GM12878 (cell line): ENCODE measurements at regions not wholly inside any gene's neighbourhood (a gene's known extent, or its start where the extent isn't known, plus 50 kb on each side); places are given as distances from the start of the nearest gene placed in this dataset.

Experiments
- ATAC-seq: fragments of 200-7000 bp; cut with Tn5 transposase; 3 replicates; pipeline ENCODE4 v1.9.1; 2020; ENCODE audit warnings: mild to moderate bottlenecking, moderate library complexity
- BruUV-seq: library from RNA; stranded (reverse); fragments of 400-500 nt; replicated peaks from 2 replicates; lab custom pipeline; 2021; lab: Mats Ljungman, UMichigan
- CTCF ChIA-PET: fragments of 300-600 bp; sonication (Branson Sonifier 250); formaldehyde crosslinking; extraction: SDS; loops from one replicate; lab custom pipeline; 2021; ENCODE audit warnings: inconsistent platforms; lab: Yijun Ruan, JAX
- POLR2A ChIA-PET: fragments of 350-600 bp; formaldehyde crosslinking; extraction: SDS; loops from one replicate; lab custom pipeline; 2021; ENCODE audit warnings: inconsistent platforms; lab: Charles Lee
- RAD21 ChIA-PET: fragments of 300-600 bp; sonication (Branson Sonifier 250); formaldehyde crosslinking; loops from one replicate; lab custom pipeline; 2023; ENCODE audit warnings: antibody characterized with exemption; ENCODE audit not compliant: unreplicated experiment; lab: Charles Lee
- SMC1A ChIA-PET: fragments of 300-600 bp; sonication (Branson Sonifier 250); formaldehyde crosslinking; loops from one replicate; lab custom pipeline; 2023; ENCODE audit not compliant: unreplicated experiment, uncharacterized antibody; lab: Charles Lee
- DNase-seq: peaks from one replicate; pipeline ENCODE4 v3.0.0-alpha.2; 2011; ENCODE audit warnings: low read depth, low spot score
- FAIRE-seq: peaks from 3 replicates; lab custom pipeline; 2011; peaks lifted over from hg19 to GRCh38; lab: Jason Lieb, UNC
- H2AFZ ChIP-seq: 2 replicates; pipeline ENCODE4 v1.6.0; 2011; ENCODE audit warnings: low read depth, low read length, control low read depth; ENCODE audit not compliant: control insufficient read depth
- H3K27ac ChIP-seq: 2 replicates; pipeline ENCODE4 v1.5.1; 2011; ENCODE audit warnings: control low read depth; ENCODE audit not compliant: control insufficient read depth, insufficient read depth
- H3K27me3 ChIP-seq, 2 experiments: replicated peaks in 1 of 2; 2 replicates each; pipeline versions ENCODE4 v1.6.0 to v1.6.1; 2011; ENCODE audit warnings: low read length in 1 of 2; ENCODE audit not compliant: control insufficient read depth in 2 of 2, insufficient read depth in 2 of 2
- H3K36me3 ChIP-seq, 2 experiments: 2 replicates each; pipeline ENCODE4 v1.5.1; 2011; ENCODE audit warnings: low read length in 1 of 2; ENCODE audit not compliant: control insufficient read depth in 2 of 2, insufficient read depth in 2 of 2
- H3K4me1 ChIP-seq: 2 replicates; pipeline ENCODE4 v1.6.1; 2011; ENCODE audit warnings: mild to moderate bottlenecking, low read length, moderate library complexity, mixed read lengths; ENCODE audit not compliant: control insufficient read depth, insufficient read depth
- H3K4me2 ChIP-seq: 2 replicates; pipeline ENCODE4 v1.6.0; 2011; ENCODE audit warnings: control low read depth; ENCODE audit not compliant: control insufficient read depth, insufficient read depth
- H3K4me3 ChIP-seq: fragments of 200-600 bp; sonication (generic); 2 replicates; pipeline ENCODE4 v1.5.1; 2016
- H3K79me2 ChIP-seq: 2 replicates; pipeline ENCODE4 v1.6.0; 2011; ENCODE audit warnings: low read length; ENCODE audit not compliant: control insufficient read depth, insufficient read depth
- H3K9ac ChIP-seq: 2 replicates; pipeline ENCODE4 v1.8.0; 2011; ENCODE audit warnings: low read length, control low read depth, mixed read lengths; ENCODE audit not compliant: control insufficient read depth, insufficient read depth
- H3K9me3 ChIP-seq: replicated peaks from 3 replicates; pipeline ENCODE4 v1.5.1; 2011; ENCODE audit warnings: mild to moderate bottlenecking, low read length; ENCODE audit not compliant: control insufficient read depth, insufficient read depth
- H4K20me1 ChIP-seq: 2 replicates; pipeline ENCODE4 v1.6.0; 2011; ENCODE audit not compliant: control insufficient read depth, insufficient read depth
- CUX1 ChIP-seq: IDR thresholded peaks from 2 replicates; pipeline ENCODE4 v1.6.1; 2012; ENCODE audit warnings: improper control_type of control experiment, low read depth, low read length; ENCODE audit not compliant: insufficient replicate concordance
- ETV6 ChIP-seq, 2 experiments: fragments of 450-650 bp in 1 of 2; IDR thresholded peaks in 1 of 2; conservative IDR thresholded peaks in 1 of 2; 2 replicates each; pipeline ENCODE4 v1.6.1; 2014; ENCODE audit warnings: antibody characterized with exemption in 1 of 2, borderline replicate concordance in 1 of 2, low read depth in 1 of 2, mild to moderate bottlenecking in 1 of 2, moderate library complexity in 1 of 2
- ZNF207 ChIP-seq: fragments of 450-650 bp; IDR thresholded peaks from 2 replicates; pipeline ENCODE4 v1.6.1; 2014; ENCODE audit warnings: antibody characterized with exemption, mild to moderate bottlenecking, borderline replicate concordance
- ZNF274 ChIP-seq: IDR thresholded peaks from one replicate; pipeline ENCODE4 v1.8.0; 2011; ENCODE audit not compliant: insufficient read length, insufficient read depth
- WGBS: methylation state at CpG from one replicate; pipeline ENCODE4 v1.1.6; 2016; ENCODE audit warnings: low lambda C conversion rate; ENCODE audit not compliant: insufficient replicate concordance, insufficient coverage; ENCODE audit errors: missing lambda C conversion rate; 5-methylcytosine and 5-hydroxymethylcytosine counted together
- in situ Hi-C: fragments of 300-500 bp; cut with MboI; formaldehyde crosslinking; loops from 9 replicates; pipeline ENCODE4 v1.14.3; 2018; ENCODE audit warnings: mixed read lengths
- intact Hi-C: fragments of 100-400 bp; cut with micrococcal nuclease; formaldehyde crosslinking; loops from one replicate; pipeline ENCODE4 v1.14.2; 2022; ENCODE audit not compliant: unreplicated experiment
- TF ChIP-seq, protein P1 (sequence below): fragments of 150-350 bp; IDR thresholded peaks from 2 replicates; pipeline ENCODE4 v1.6.1; 2014; ENCODE audit warnings: mild to moderate bottlenecking, low read depth, low read length
- TF ChIP-seq, protein P2 (sequence below), 3 experiments: IDR thresholded peaks in 2 of 3; conservative IDR thresholded peaks in 1 of 3; 2 replicates each; pipeline ENCODE4 v1.5.1; 2011; ENCODE audit warnings: low read depth in 3 of 3, low read length in 3 of 3, mild to moderate bottlenecking in 3 of 3, control low read depth in 2 of 3, moderate library complexity in 2 of 3, inconsistent platforms in 1 of 3, mixed read lengths in 1 of 3; ENCODE audit not compliant: control insufficient read depth in 2 of 3, insufficient read depth in 1 of 3; ENCODE audit errors: extremely low read depth in 1 of 3

DNA sequence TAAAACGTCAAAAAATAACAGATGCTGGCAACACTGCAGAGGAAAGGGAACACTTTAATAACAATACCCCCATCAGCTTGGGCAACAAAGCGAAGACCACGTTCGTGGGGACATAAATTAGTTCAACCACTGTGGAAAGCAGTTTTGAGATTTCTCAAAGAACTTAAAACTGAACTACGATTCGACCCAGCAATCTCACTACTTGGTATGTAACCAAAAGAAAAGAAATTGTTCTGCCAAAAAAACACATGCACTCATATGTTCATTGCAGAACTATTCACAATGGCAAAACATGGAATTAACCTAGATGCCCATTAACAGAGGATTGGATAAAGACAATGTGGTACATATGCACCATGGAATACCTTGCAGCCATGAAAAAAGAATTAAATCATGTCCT lies 81.2 kb upstream of the RAP1B start:
- TF ChIP-seq ZNF207, result no peak
- TF ChIP-seq, all 136 proteins: peak for 0
- RAD21 ChIA-PET, result no interaction called here
- no peak overlapping the region for H3K4me2 ChIP-seq
- DNase-seq (no peak), FAIRE-seq (no peak), ATAC-seq (no peak)
- H3K4me1 ChIP-seq, result no peaks in the 10 kb centered on the region
- no peaks in the 10 kb centered on the region for H3K79me2 ChIP-seq
- POLR2A ChIA-PET, result no interaction called here
- in situ Hi-C loops, result no loop called here
- no peaks in the 10 kb centered on the region for H4K20me1 ChIP-seq
- no peak overlapping the region for H2AFZ ChIP-seq
- H3K4me3 ChIP-seq, result no peak overlapping the region
- SMC1A ChIA-PET, result interaction anchor here (0.6 to 1.6 kb wide), 2 partner anchors 20 to 47 kb away, joined by 3 to 4 read pairs; no protein-coding TSS in a partner anchor
- no TSS peak for BruUV-seq
- H3K9ac ChIP-seq, result no peak overlapping the region
- H3K27me3 ChIP-seq, result no peaks in the 10 kb centered on the region
- peaks cover 2% of the 10 kb centered on the region; the same call in 1 of the 3 replicates for H3K9me3 ChIP-seq
- intact Hi-C loops, result no loop called here
- H3K36me3 ChIP-seq, result no peaks in the 10 kb centered on the region
- CTCF ChIA-PET, result interaction anchor here (0.7 kb wide), 1 partner anchor 197 kb away, joined by 3 read pairs; no protein-coding TSS in a partner anchor
- WGBS, result 57% methylated on average over 6 of the region's 6 CpGs
- H3K27ac ChIP-seq, result no peak overlapping the region

DNA sequence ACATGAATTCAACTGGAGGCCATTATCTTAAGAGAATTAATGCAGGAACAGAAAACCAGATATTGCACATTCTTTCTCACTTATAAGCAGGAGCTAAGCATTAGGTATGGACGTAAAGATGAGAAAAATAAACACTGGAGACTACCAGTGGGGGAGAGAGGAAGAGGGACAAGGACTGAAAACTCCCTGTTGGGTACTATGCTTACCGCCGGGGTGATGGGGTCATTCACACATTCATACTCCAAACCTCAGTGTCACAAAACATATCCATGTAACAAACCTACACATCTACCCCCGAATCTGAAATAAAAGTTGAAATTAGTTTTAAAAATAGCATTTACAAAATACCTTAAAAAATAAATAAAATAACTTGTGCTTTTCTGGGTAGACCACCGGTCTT lies 80.8 kb upstream of the RAP1B start:
- Histone ChIP-seq H3K4me1 (no peaks in the 10 kb centered on the region), H3K36me3 (no peaks in the 10 kb centered on the region), H2AFZ (no peak overlapping the region), H3K9me3 (no peaks in the 10 kb centered on the region; the same call in 2 of the 3 replicates), H3K4me3 (no peak overlapping the region), H3K79me2 (no peaks in the 10 kb centered on the region), H3K27me3 (no peaks in the 10 kb centered on the region), H3K27ac (no peak overlapping the region), H3K4me2 (no peak overlapping the region), H4K20me1 (no peaks in the 10 kb centered on the region), H3K9ac (no peak overlapping the region)
- ChIA-PET CTCF (no interaction called here), SMC1A (interaction anchor here (1.6 kb wide), 1 partner anchor 20 kb away, joined by 4 read pairs; no protein-coding TSS in a partner anchor), POLR2A (no interaction called here), RAD21 (interaction anchor here (1.1 kb wide), 1 partner anchor 9 kb away, joined by 3 read pairs; no protein-coding TSS in a partner anchor)
- intact Hi-C loops, result no loop called here
- ATAC-seq (no peak), DNase-seq (no peak), FAIRE-seq (peak; percentile 13)
- no TSS peak for BruUV-seq
- 59% methylated on average over 5 of the region's 5 CpGs for WGBS
- in situ Hi-C loops, result no loop called here
- TF ChIP-seq ETV6 (conservative IDR thresholded peaks at IDR 0.05 in 1 of 2, IDR thresholded peaks at IDR 0.05 in 1 of 2; ENCODE audit: borderline replicate concordance in 1 of 2, low read depth in 1 of 2) (no peak), CUX1 (no peak), ZNF274 (no peak)
- TF ChIP-seq, protein P1, sequence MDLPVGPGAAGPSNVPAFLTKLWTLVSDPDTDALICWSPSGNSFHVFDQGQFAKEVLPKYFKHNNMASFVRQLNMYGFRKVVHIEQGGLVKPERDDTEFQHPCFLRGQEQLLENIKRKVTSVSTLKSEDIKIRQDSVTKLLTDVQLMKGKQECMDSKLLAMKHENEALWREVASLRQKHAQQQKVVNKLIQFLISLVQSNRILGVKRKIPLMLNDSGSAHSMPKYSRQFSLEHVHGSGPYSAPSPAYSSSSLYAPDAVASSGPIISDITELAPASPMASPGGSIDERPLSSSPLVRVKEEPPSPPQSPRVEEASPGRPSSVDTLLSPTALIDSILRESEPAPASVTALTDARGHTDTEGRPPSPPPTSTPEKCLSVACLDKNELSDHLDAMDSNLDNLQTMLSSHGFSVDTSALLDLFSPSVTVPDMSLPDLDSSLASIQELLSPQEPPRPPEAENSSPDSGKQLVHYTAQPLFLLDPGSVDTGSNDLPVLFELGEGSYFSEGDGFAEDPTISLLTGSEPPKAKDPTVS, result no peak
- TF ChIP-seq, protein P2, sequence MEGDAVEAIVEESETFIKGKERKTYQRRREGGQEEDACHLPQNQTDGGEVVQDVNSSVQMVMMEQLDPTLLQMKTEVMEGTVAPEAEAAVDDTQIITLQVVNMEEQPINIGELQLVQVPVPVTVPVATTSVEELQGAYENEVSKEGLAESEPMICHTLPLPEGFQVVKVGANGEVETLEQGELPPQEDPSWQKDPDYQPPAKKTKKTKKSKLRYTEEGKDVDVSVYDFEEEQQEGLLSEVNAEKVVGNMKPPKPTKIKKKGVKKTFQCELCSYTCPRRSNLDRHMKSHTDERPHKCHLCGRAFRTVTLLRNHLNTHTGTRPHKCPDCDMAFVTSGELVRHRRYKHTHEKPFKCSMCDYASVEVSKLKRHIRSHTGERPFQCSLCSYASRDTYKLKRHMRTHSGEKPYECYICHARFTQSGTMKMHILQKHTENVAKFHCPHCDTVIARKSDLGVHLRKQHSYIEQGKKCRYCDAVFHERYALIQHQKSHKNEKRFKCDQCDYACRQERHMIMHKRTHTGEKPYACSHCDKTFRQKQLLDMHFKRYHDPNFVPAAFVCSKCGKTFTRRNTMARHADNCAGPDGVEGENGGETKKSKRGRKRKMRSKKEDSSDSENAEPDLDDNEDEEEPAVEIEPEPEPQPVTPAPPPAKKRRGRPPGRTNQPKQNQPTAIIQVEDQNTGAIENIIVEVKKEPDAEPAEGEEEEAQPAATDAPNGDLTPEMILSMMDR (IDR thresholded peaks at IDR 0.05 in 2 of 3, conservative IDR thresholded peaks at IDR 0.05 in 1 of 3; ENCODE audit: control insufficient read depth in 2 of 3, extremely low read depth in 1 of 3, insufficient read depth in 1 of 3, low read depth in 3 of 3, low read length in 3 of 3), result no peak
